Natural killer cell (primary cell): ENCODE measurements at regions not wholly inside any gene's neighbourhood (a gene's known extent, or its start where the extent isn't known, plus 50 kb on each side); places are given as distances from the start of the nearest gene placed in this dataset.

Experiments used
- ATAC-seq, 3 donors: fragments of 150-1000 bp in 2 of 3; fragments of 200-7000 bp in 1 of 3; cut with Tn5 transposase; 1 replicate in 1 of 3; 2 replicates in 2 of 3; pipeline ENCODE4 v1.10.0; 2021; ENCODE audit warnings: mild to moderate bottlenecking in 2 of 3, moderate library complexity in 2 of 3
- DNase-seq, 2 donors: peaks; one replicate each; pipeline versions ENCODE4 v3.0.0 to v3.0.0-alpha.2; 2013 to 2021; ENCODE audit warnings: mixed read lengths in 1 of 2
- H3K27ac ChIP-seq: one replicate; pipeline ENCODE4 v1.5.1; 2013; ENCODE audit warnings: mild to moderate bottlenecking, low read length
- H3K27me3 ChIP-seq: one replicate; pipeline ENCODE4 v1.6.1; 2013; ENCODE audit warnings: low read length; ENCODE audit not compliant: control insufficient read depth, insufficient read depth
- H3K36me3 ChIP-seq: one replicate; pipeline ENCODE4 v1.6.1; 2013; ENCODE audit warnings: low read length; ENCODE audit not compliant: control insufficient read depth, insufficient read depth
- H3K4me1 ChIP-seq: one replicate; pipeline ENCODE4 v1.6.1; 2013; ENCODE audit warnings: low read length; ENCODE audit not compliant: control insufficient read depth, insufficient read depth
- H3K4me3 ChIP-seq: one replicate; pipeline ENCODE4 v1.5.1; 2013; ENCODE audit warnings: low read length
- H3K9me3 ChIP-seq: one replicate; pipeline ENCODE4 v1.6.1; 2013; ENCODE audit warnings: low read length; ENCODE audit not compliant: control insufficient read depth, insufficient read depth
- H3K27ac Mint-ChIP-seq, 2 donors: one replicate each; pipeline ENCODE4 v1.8.0; 2022; ENCODE audit warnings: mild to moderate bottlenecking in 2 of 2, mixed read lengths in 2 of 2, moderate library complexity in 1 of 2
- H3K27me3 Mint-ChIP-seq, 2 donors: one replicate each; pipeline ENCODE4 v1.8.0; 2022; ENCODE audit warnings: low read depth in 2 of 2, mixed read lengths in 2 of 2
- H3K36me3 Mint-ChIP-seq: one replicate; pipeline ENCODE4 v1.8.0; 2022; ENCODE audit warnings: mixed read lengths
- H3K4me1 Mint-ChIP-seq, 2 donors: one replicate each; pipeline ENCODE4 v1.8.0; 2022; ENCODE audit warnings: mixed read lengths in 2 of 2
- H3K4me3 Mint-ChIP-seq: one replicate; pipeline ENCODE4 v1.8.0; 2022; ENCODE audit warnings: mild to moderate bottlenecking, moderate library complexity, mixed read lengths
- H3K9me3 Mint-ChIP-seq, 2 donors: one replicate each; pipeline ENCODE4 v1.8.0; 2022; ENCODE audit warnings: mixed read lengths in 2 of 2
- CTCF ChIP-seq: fragments of 200-600 bp; IDR thresholded peaks from one replicate; pipeline ENCODE4 v1.8.0; 2022; ENCODE audit warnings: antibody characterized with exemption
- WGBS: methylation state at CpG from one replicate; pipeline ENCODE4 v1.1.7; 2013; ENCODE audit warnings: missing lambda C conversion rate; ENCODE audit not compliant: insufficient coverage; 5-methylcytosine and 5-hydroxymethylcytosine counted together
- intact Hi-C: fragments of 100-400 bp; cut with micrococcal nuclease; formaldehyde crosslinking; loops from one replicate; pipeline ENCODE4 v1.14.2; 2022

- 88% methylated on average over 2 of the region's 4 CpGs for WGBS
- DNase-seq (no peak), ATAC-seq (no peak)
- Mint-ChIP-seq H3K9me3 (peaks cover 0 to 7% of the 10 kb centered on the region in 2 donors), H3K4me3 (no peak overlapping the region), H3K27me3 (no peaks in the 10 kb centered on the region), H3K27ac (no peak overlapping the region), H3K36me3 (no peaks in the 10 kb centered on the region), H3K4me1 (no peaks in the 10 kb centered on the region)
- Histone ChIP-seq H3K4me1 (no peaks in the 10 kb centered on the region), H3K27me3 (no peaks in the 10 kb centered on the region), H3K9me3 (no peaks in the 10 kb centered on the region), H3K36me3 (no peaks in the 10 kb centered on the region), H3K27ac (no peak overlapping the region), H3K4me3 (no peak overlapping the region)
- intact Hi-C loops = no loop called here
- TF ChIP-seq CTCF = no peak
Measured at GRCh38 chr6:133583907-133584427, 304.9 kb upstream of the TCF21 start.

- no peaks in the 10 kb centered on the region for H3K4me1 ChIP-seq
- H3K4me3 ChIP-seq = no peak overlapping the region
- no peak for TF ChIP-seq CTCF
- H3K27me3 ChIP-seq = no peaks in the 10 kb centered on the region
- Mint-ChIP-seq H3K4me1 (no peaks in the 10 kb centered on the region), H3K4me3 (no peak overlapping the region), H3K27ac (no peak overlapping the region), H3K27me3 (no peaks in the 10 kb centered on the region), H3K9me3 (peaks cover 0 to 7% of the 10 kb centered on the region in 2 donors), H3K36me3 (no peaks in the 10 kb centered on the region)
- ATAC-seq (no peak), DNase-seq (no peak)
- no peaks in the 10 kb centered on the region for H3K9me3 ChIP-seq
- H3K36me3 ChIP-seq = no peaks in the 10 kb centered on the region
- intact Hi-C loops = no loop called here
- H3K27ac ChIP-seq = no peak overlapping the region
- WGBS = 88% methylated on average over 2 of the region's 2 CpGs
Measured at GRCh38 chr6:133584823-133585222, 304.1 kb upstream of the TCF21 start.

- intact Hi-C loops = no loop called here
- no peak overlapping the region for H3K4me3 ChIP-seq
- DNase-seq (no peak), ATAC-seq (no peak)
- H3K4me3 Mint-ChIP-seq = no peak overlapping the region
- H3K27ac ChIP-seq = no peak overlapping the region
- no peaks in the 10 kb centered on the region for H3K36me3 Mint-ChIP-seq
- no peak overlapping the region for H3K27ac Mint-ChIP-seq
- H3K27me3 Mint-ChIP-seq = no peaks in the 10 kb centered on the region
- H3K4me1 ChIP-seq = no peaks in the 10 kb centered on the region
- no peak for TF ChIP-seq CTCF
- no peaks in the 10 kb centered on the region for H3K27me3 ChIP-seq
- no CpG with 5 or more reads among the region's 2 CpGs for WGBS
- H3K36me3 ChIP-seq = no peaks in the 10 kb centered on the region
- H3K9me3 ChIP-seq = no peaks in the 10 kb centered on the region
- H3K9me3 Mint-ChIP-seq = peaks cover 0 to 10% of the 10 kb centered on the region in 2 donors
- no peaks in the 10 kb centered on the region for H3K4me1 Mint-ChIP-seq
Measured at GRCh38 chr6:133585978-133586377, 302.9 kb upstream of the TCF21 start.

GRCh38 chr6:133587546-133588160 lies 301.3 kb upstream of the TCF21 start:
- no peaks in the 10 kb centered on the region for H3K36me3 ChIP-seq
- no peaks in the 10 kb centered on the region for H3K27me3 Mint-ChIP-seq
- DNase-seq = no peak
- WGBS = no CpG with 5 or more reads among the region's 2 CpGs
- ATAC-seq = no peak
- H3K36me3 Mint-ChIP-seq = no peaks in the 10 kb centered on the region
- no peaks in the 10 kb centered on the region for H3K4me1 ChIP-seq
- TF ChIP-seq CTCF = no peak
- peaks cover 0 to 6% of the 10 kb centered on the region in 2 donors for H3K9me3 Mint-ChIP-seq
- H3K27me3 ChIP-seq = no peaks in the 10 kb centered on the region
- H3K4me3 ChIP-seq = no peak overlapping the region
- H3K4me1 Mint-ChIP-seq = no peaks in the 10 kb centered on the region
- H3K27ac ChIP-seq = no peak overlapping the region
- intact Hi-C loops = no loop called here
- no peak overlapping the region for H3K27ac Mint-ChIP-seq
- no peaks in the 10 kb centered on the region for H3K9me3 ChIP-seq
- H3K4me3 Mint-ChIP-seq = no peak overlapping the region
